MM.1S (cell line): ENCODE measurements at regions not wholly inside any gene's neighbourhood (a gene's known extent, or its start where the extent isn't known, plus 50 kb on each side); places are given as distances from the start of the nearest gene placed in this dataset.

Experiments
- DNase-seq: peaks from one replicate; pipeline ENCODE4 v3.0.0-alpha.2; 2015
- H2AFZ ChIP-seq: fragments of 300-600 bp; sonication (generic); 2 replicates; pipeline ENCODE4 v1.6.0; 2016; ENCODE audit warnings: antibody characterized with exemption, low read length
- H3F3A ChIP-seq: fragments of 300-600 bp; sonication (generic); 2 replicates; pipeline ENCODE4 v1.6.1; 2016; ENCODE audit warnings: mild to moderate bottlenecking, antibody characterized with exemption, low read length, moderate library complexity, mixed read lengths; ENCODE audit not compliant: insufficient read depth
- H3K27ac ChIP-seq: fragments of 300-600 bp; sonication (generic); 2 replicates; pipeline ENCODE4 v1.5.1; 2016; ENCODE audit warnings: mild to moderate bottlenecking, low read length
- H3K27me3 ChIP-seq: fragments of 300-600 bp; sonication (generic); replicated peaks from 2 replicates; pipeline ENCODE4 v1.6.0; 2016; ENCODE audit warnings: low read length; ENCODE audit not compliant: insufficient read depth
- H3K36me3 ChIP-seq: fragments of 300-600 bp; sonication (generic); replicated peaks from 2 replicates; pipeline ENCODE4 v1.6.1; 2016; ENCODE audit warnings: mild to moderate bottlenecking, low read length, mixed read lengths; ENCODE audit not compliant: insufficient read depth
- H3K4me1 ChIP-seq: fragments of 300-600 bp; sonication (generic); 2 replicates; pipeline ENCODE4 v1.6.1; 2016; ENCODE audit warnings: low read length, mixed read lengths
- H3K4me2 ChIP-seq: fragments of 300-600 bp; sonication (generic); 2 replicates; pipeline ENCODE4 v1.6.0; 2016; ENCODE audit warnings: low read depth, low read length
- H3K4me3 ChIP-seq: fragments of 300-600 bp; sonication (generic); 2 replicates; pipeline ENCODE4 v1.5.1; 2016; ENCODE audit warnings: low read length, mixed read lengths
- H3K79me2 ChIP-seq: fragments of 300-600 bp; sonication (generic); 2 replicates; pipeline ENCODE4 v1.6.1; 2016; ENCODE audit warnings: mixed run types, low read length, mixed read lengths
- H3K9ac ChIP-seq: fragments of 300-600 bp; sonication (generic); 2 replicates; pipeline ENCODE4 v1.6.1; 2016; ENCODE audit warnings: low read length, mixed read lengths
- H3K9me2 ChIP-seq: fragments of 300-600 bp; sonication (generic); replicated peaks from 2 replicates; pipeline ENCODE4 v1.6.1; 2016; ENCODE audit warnings: mild to moderate bottlenecking, low read length, mixed read lengths; ENCODE audit not compliant: insufficient read depth
- H3K9me3 ChIP-seq: fragments of 300-600 bp; sonication (generic); replicated peaks from 2 replicates; pipeline ENCODE4 v1.6.1; 2016; ENCODE audit warnings: mild to moderate bottlenecking, low read length, mixed read lengths; ENCODE audit not compliant: insufficient read depth
- H4K20me1 ChIP-seq: fragments of 300-600 bp; sonication (generic); 2 replicates; pipeline ENCODE4 v1.6.1; 2016; ENCODE audit warnings: mild to moderate bottlenecking, low read length, moderate library complexity, mixed read lengths; ENCODE audit not compliant: insufficient read depth
- CTCF ChIP-seq: fragments of 300-600 bp; sonication (generic); IDR thresholded peaks from 2 replicates; pipeline ENCODE4 v1.5.1; 2016; ENCODE audit warnings: antibody characterized with exemption, low read length, mixed read lengths
- EZH2 ChIP-seq: fragments of 300-600 bp; sonication (generic); optimal IDR thresholded peaks from 2 replicates; pipeline ENCODE3; 2017; ENCODE audit warnings: low read depth, mild to moderate bottlenecking, antibody characterized with exemption, low read length, mixed read lengths
- EZH2phosphoT487 ChIP-seq: fragments of 300-600 bp; sonication (generic); IDR thresholded peaks from 2 replicates; pipeline ENCODE4 v1.6.1; 2018; ENCODE audit warnings: antibody characterized with exemption, low read length

DNA sequence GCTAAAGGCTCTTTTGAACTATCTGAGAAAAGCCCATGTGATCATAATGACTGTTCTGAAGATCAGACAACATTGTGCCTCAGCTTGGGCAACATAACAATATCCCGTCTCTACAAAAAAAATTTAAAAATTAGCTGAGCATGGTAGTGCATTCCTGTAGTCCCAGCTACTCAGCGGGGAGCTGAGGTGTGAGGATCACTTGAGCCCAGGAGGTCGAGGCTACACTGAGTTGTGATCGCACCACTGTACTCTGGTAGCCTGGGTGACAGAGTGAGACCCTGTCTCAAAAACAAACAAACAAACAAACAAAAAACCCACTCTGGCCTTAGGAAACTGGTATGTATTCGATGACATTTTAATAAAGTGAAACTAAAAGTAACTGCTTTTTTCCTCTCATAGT, 1526.8 kb upstream of the TENM4 start:
- Histone ChIP-seq H3K27ac (no peak overlapping the region), H3F3A (no peaks in the 10 kb centered on the region), H3K27me3 (no peaks in the 10 kb centered on the region), H3K36me3 (no peaks in the 10 kb centered on the region), H3K4me2 (peak overlapping the region; percentile 38), H2AFZ (0 out of 2 replicates have a peak overlapping the region, but pooled peaks have one; percentile 55), H3K9me3 (no peaks in the 10 kb centered on the region), H4K20me1 (no peaks in the 10 kb centered on the region), H3K4me3 (peak overlapping the region; percentile 31), H3K79me2 (no peaks in the 10 kb centered on the region), H3K9ac (no peak overlapping the region), H3K9me2 (no peaks in the 10 kb centered on the region), H3K4me1 (no peaks in the 10 kb centered on the region)
- TF ChIP-seq EZH2phosphoT487: no peak
- no peak for DNase-seq

DNA sequence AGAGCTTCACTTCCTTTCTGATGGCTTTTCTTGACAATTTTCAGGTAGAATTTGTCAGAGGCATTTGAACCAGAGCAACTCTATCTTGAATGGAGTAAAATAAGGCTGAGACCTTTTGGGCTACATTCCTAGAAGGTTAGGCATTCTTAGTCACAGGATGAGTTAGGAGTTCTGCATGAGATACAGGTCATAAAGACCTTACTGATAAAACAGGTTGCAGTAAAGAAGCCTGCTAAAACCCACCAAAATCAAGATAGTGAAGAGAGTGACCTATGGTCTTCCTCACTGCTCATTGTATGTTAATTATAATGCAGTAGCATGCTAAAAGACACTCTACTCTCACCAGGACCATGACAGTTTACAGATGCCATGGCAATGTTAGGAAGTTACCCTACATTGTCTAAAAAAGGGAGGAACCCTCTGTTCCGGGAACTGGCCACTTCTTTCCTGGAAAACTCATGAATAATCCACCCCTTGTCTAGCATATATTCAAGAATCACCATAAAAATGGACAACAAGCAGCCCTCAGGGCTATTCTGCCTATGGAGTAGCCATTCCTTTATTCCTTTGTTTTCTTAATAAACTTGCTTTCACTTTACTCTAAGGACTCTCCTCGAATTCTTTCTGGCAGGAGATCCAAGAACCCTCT, 1519.7 kb upstream of the TENM4 start:
- no peaks in the 10 kb centered on the region for H3K9me2 ChIP-seq
- no peaks in the 10 kb centered on the region for H3K9me3 ChIP-seq
- TF ChIP-seq EZH2phosphoT487 (no peak), CTCF (no peak), EZH2 (no peak)
- H3K4me1 ChIP-seq: no peaks in the 10 kb centered on the region
- H3K27me3 ChIP-seq: no peaks in the 10 kb centered on the region
- no peak overlapping the region for H3K4me3 ChIP-seq
- no peaks in the 10 kb centered on the region for H3F3A ChIP-seq
- H3K27ac ChIP-seq: no peak overlapping the region
- no peak for DNase-seq
- no peak overlapping the region for H2AFZ ChIP-seq
- H3K36me3 ChIP-seq: no peaks in the 10 kb centered on the region
- no peaks in the 10 kb centered on the region for H4K20me1 ChIP-seq
- H3K9ac ChIP-seq: no peak overlapping the region
- no peaks in the 10 kb centered on the region for H3K79me2 ChIP-seq
- no peak overlapping the region for H3K4me2 ChIP-seq

DNA sequence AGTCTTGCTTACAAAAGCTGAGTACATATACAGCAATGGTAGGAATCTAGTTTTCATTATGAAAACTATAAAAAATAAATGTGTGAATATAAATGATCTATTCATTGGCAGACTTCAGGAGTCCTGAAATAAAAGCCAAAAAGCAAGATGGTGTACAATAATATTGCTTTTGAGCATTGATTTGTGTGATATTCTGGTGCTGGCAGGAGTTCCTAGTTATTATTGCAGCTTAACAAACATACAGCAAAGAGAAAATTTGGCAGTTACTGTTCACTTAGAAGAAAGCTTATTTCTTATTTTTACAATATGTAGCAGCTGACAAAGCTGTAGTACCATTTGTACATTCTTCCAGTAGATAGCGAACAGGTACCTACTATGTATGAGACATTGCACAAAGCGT, 1518.9 kb upstream of the TENM4 start:
- H3K9me2 ChIP-seq: no peaks in the 10 kb centered on the region
- H4K20me1 ChIP-seq: no peaks in the 10 kb centered on the region
- H3K27ac ChIP-seq: no peak overlapping the region
- H3K79me2 ChIP-seq: no peaks in the 10 kb centered on the region
- TF ChIP-seq CTCF: no peak
- TF ChIP-seq EZH2: no peak
- TF ChIP-seq EZH2phosphoT487: no peak
- no peaks in the 10 kb centered on the region for H3K36me3 ChIP-seq
- no peaks in the 10 kb centered on the region for H3K9me3 ChIP-seq
- no peak overlapping the region for H2AFZ ChIP-seq
- no peak overlapping the region for H3K9ac ChIP-seq
- DNase-seq: no peak
- H3K4me1 ChIP-seq: no peaks in the 10 kb centered on the region
- H3K27me3 ChIP-seq: no peaks in the 10 kb centered on the region
- no peaks in the 10 kb centered on the region for H3F3A ChIP-seq
- no peak overlapping the region for H3K4me3 ChIP-seq
- no peak overlapping the region for H3K4me2 ChIP-seq

- H3K9me3 ChIP-seq: no peaks in the 10 kb centered on the region
- H3K36me3 ChIP-seq: no peaks in the 10 kb centered on the region
- H3K4me2 ChIP-seq: no peak overlapping the region
- no peak overlapping the region for H3K27ac ChIP-seq
- no peak overlapping the region for H2AFZ ChIP-seq
- H3K27me3 ChIP-seq: no peaks in the 10 kb centered on the region
- no peak overlapping the region for H3K4me3 ChIP-seq
- H3K4me1 ChIP-seq: no peaks in the 10 kb centered on the region
- no peak overlapping the region for H3K9ac ChIP-seq
- no peaks in the 10 kb centered on the region for H3F3A ChIP-seq
- no peaks in the 10 kb centered on the region for H3K79me2 ChIP-seq
- DNase-seq: no peak
- no peaks in the 10 kb centered on the region for H4K20me1 ChIP-seq
- no peak for TF ChIP-seq EZH2
- TF ChIP-seq CTCF: no peak
- no peak for TF ChIP-seq EZH2phosphoT487
- no peaks in the 10 kb centered on the region for H3K9me2 ChIP-seq
Observed at GRCh38 chr11:80958987-80959386, 1518.2 kb upstream of the TENM4 start.
